GM11168 (cell line): ENCODE measurements at regions not wholly inside any gene's neighbourhood (a gene's known extent, or its start where the extent isn't known, plus 50 kb on each side); places are given as distances from the start of the nearest gene placed in this dataset.
"Not testable (repeated sequence)": the region's sequence is repeated elsewhere in the genome, so short reads cannot be mapped to it uniquely, and the experiment has no call there.

Source experiments
- in situ Hi-C: fragments of 300-500 bp; cut with MboI; formaldehyde crosslinking; loops from one replicate; pipeline ENCODE4 v1.12.0; 2022; ENCODE audit warnings: low sequenced_read_pairs; ENCODE audit not compliant: unreplicated experiment

GRCh38 chr9:31590091-31590490 lies 794.4 kb upstream of the ACO1 start:
- in situ Hi-C loops, result no loop called here

GRCh38 chr9:31597086-31597485 lies 787.4 kb upstream of the ACO1 start:
- in situ Hi-C loops, result not testable (repeated sequence)

- in situ Hi-C loops, result no loop called here
Observed at GRCh38 chr9:31597977-31598376, 786.5 kb upstream of the ACO1 start.

- in situ Hi-C loops, result no loop called here
Observed at GRCh38 chr9:31601666-31602065, 782.8 kb upstream of the ACO1 start.

GRCh38 chr9:31604531-31604930 lies 779.9 kb upstream of the ACO1 start:
- in situ Hi-C loops, result no loop called here

GRCh38 chr9:31605164-31605563 lies 779.3 kb upstream of the ACO1 start:
- in situ Hi-C loops, result no loop called here

GRCh38 chr9:31606678-31607077 lies 777.8 kb upstream of the ACO1 start:
- in situ Hi-C loops, result no loop called here

GRCh38 chr9:31608416-31608815 lies 776.0 kb upstream of the ACO1 start:
- in situ Hi-C loops, result no loop called here

GRCh38 chr9:31608881-31609280 lies 775.6 kb upstream of the ACO1 start:
- in situ Hi-C loops, result no loop called here

- in situ Hi-C loops, result no loop called here
Observed at GRCh38 chr9:31612336-31613030, 772.0 kb upstream of the ACO1 start.

GRCh38 chr9:31615966-31616365 lies 768.5 kb upstream of the ACO1 start:
- in situ Hi-C loops, result no loop called here

GRCh38 chr9:31623511-31623910 lies 760.9 kb upstream of the ACO1 start:
- in situ Hi-C loops, result no loop called here

GRCh38 chr9:31629292-31629691 lies 755.2 kb upstream of the ACO1 start:
- in situ Hi-C loops, result no loop called here

- in situ Hi-C loops, result no loop called here
Observed at GRCh38 chr9:31637265-31637664, 747.2 kb upstream of the ACO1 start.

GRCh38 chr9:31637861-31638260 lies 746.6 kb upstream of the ACO1 start:
- in situ Hi-C loops, result no loop called here

- in situ Hi-C loops, result no loop called here
Observed at GRCh38 chr9:31639451-31639850, 745.0 kb upstream of the ACO1 start.

- in situ Hi-C loops, result no loop called here
Observed at GRCh38 chr9:31669311-31669710, 715.1 kb upstream of the ACO1 start.

GRCh38 chr9:31671011-31671410 lies 713.4 kb upstream of the ACO1 start:
- in situ Hi-C loops, result no loop called here

- in situ Hi-C loops, result no loop called here
Observed at GRCh38 chr9:31674264-31674663, 710.2 kb upstream of the ACO1 start.

GRCh38 chr9:31677415-31677814 lies 707.0 kb upstream of the ACO1 start:
- in situ Hi-C loops, result no loop called here

GRCh38 chr9:31677877-31678276 lies 706.6 kb upstream of the ACO1 start:
- in situ Hi-C loops, result no loop called here

- in situ Hi-C loops, result no loop called here
Observed at GRCh38 chr9:31683116-31683515, 701.3 kb upstream of the ACO1 start.

GRCh38 chr9:31697956-31698355 lies 686.5 kb upstream of the ACO1 start:
- in situ Hi-C loops, result no loop called here
